ENCODE measurements at regions not wholly inside any gene's neighbourhood (a gene's known extent, or its start where the extent isn't known, plus 50 kb on each side); places are given as distances from the start of the nearest gene placed in this dataset.

- H3K4me3 ChIP-seq (ENCODE audit: low read length) = no peak overlapping the region
- no peak for TF ChIP-seq ZNF274 (IDR thresholded peaks at IDR 0.05; ENCODE audit: low read depth, low read length)
Observed at GRCh38 chr1:173411835-173412742, 65.0 kb upstream of the PRDX6 start.

- peak overlapping the region; percentile 29; the same call in 1 of the 2 replicates for H3K4me3 ChIP-seq (ENCODE audit: low read length)
- no peak for TF ChIP-seq ZNF274 (IDR thresholded peaks at IDR 0.05; ENCODE audit: low read depth, low read length)
Observed at GRCh38 chr1:173413271-173413707, 63.8 kb upstream of the PRDX6 start.

GRCh38 chr1:173414136-173414535, 63.0 kb upstream of the PRDX6 start:
- TF ChIP-seq ZNF274 (IDR thresholded peaks at IDR 0.05; ENCODE audit: low read depth, low read length) = no peak
- H3K4me3 ChIP-seq (ENCODE audit: low read length) = peak overlapping the region; percentile 29; the same call in 1 of the 2 replicates

- TF ChIP-seq ZNF274 (IDR thresholded peaks at IDR 0.05; ENCODE audit: low read depth, low read length) = no peak
Observed at GRCh38 chr1:173414539-173415226, 62.5 kb upstream of the PRDX6 start.

GRCh38 chr1:173415490-173415889, 61.6 kb upstream of the PRDX6 start:
- no peak overlapping the region; the same call in 1 of the 2 replicates for H3K4me3 ChIP-seq (ENCODE audit: low read length)

More at GRCh38 chr1:173414539-173415226, 62.5 kb upstream of the PRDX6 start:
- H3K4me3 ChIP-seq (ENCODE audit: low read length) = no peak overlapping the region; the same call in 1 of the 2 replicates

GRCh38 chr1:173415905-173416450, 61.2 kb upstream of the PRDX6 start:
- no peak overlapping the region for H3K4me3 ChIP-seq (ENCODE audit: low read length)
- no peak for TF ChIP-seq ZNF274 (IDR thresholded peaks at IDR 0.05; ENCODE audit: low read depth, low read length)

More at GRCh38 chr1:173415490-173415889, 61.6 kb upstream of the PRDX6 start:
- TF ChIP-seq ZNF274 (IDR thresholded peaks at IDR 0.05; ENCODE audit: low read depth, low read length) = no peak

GRCh38 chr1:173417563-173417962, 59.6 kb upstream of the PRDX6 start:
- TF ChIP-seq ZNF274 (IDR thresholded peaks at IDR 0.05; ENCODE audit: low read depth, low read length) = no peak
- H3K4me3 ChIP-seq (ENCODE audit: low read length) = no peak overlapping the region

GRCh38 chr1:173418107-173418985, 58.8 kb upstream of the PRDX6 start:
- no peak for TF ChIP-seq ZNF274 (IDR thresholded peaks at IDR 0.05; ENCODE audit: low read depth, low read length)
- peak overlapping the region; percentile 5; the same call in 1 of the 2 replicates for H3K4me3 ChIP-seq (ENCODE audit: low read length)

GRCh38 chr1:173420330-173420806, 56.8 kb upstream of the PRDX6 start:
- TF ChIP-seq ZNF274 (IDR thresholded peaks at IDR 0.05; ENCODE audit: low read depth, low read length) = no peak
- no peak overlapping the region for H3K4me3 ChIP-seq (ENCODE audit: low read length)

GRCh38 chr1:173421286-173421685, 55.8 kb upstream of the PRDX6 start:
- no peak for TF ChIP-seq ZNF274 (IDR thresholded peaks at IDR 0.05; ENCODE audit: low read depth, low read length)
- no peak overlapping the region for H3K4me3 ChIP-seq (ENCODE audit: low read length)

- no peak for TF ChIP-seq ZNF274 (IDR thresholded peaks at IDR 0.05; ENCODE audit: low read depth, low read length)
- H3K4me3 ChIP-seq (ENCODE audit: low read length) = no peak overlapping the region
Observed at GRCh38 chr1:173421789-173422188, 55.3 kb upstream of the PRDX6 start.

- H3K4me3 ChIP-seq (ENCODE audit: low read length) = no peak overlapping the region
- TF ChIP-seq ZNF274 (IDR thresholded peaks at IDR 0.05; ENCODE audit: low read depth, low read length) = no peak
Observed at GRCh38 chr1:173422456-173422976, 54.6 kb upstream of the PRDX6 start.

GRCh38 chr1:173423291-173423690, 53.8 kb upstream of the PRDX6 start:
- TF ChIP-seq ZNF274 (IDR thresholded peaks at IDR 0.05; ENCODE audit: low read depth, low read length) = no peak
- no peak overlapping the region for H3K4me3 ChIP-seq (ENCODE audit: low read length)
